ENCODE measurements at regions not wholly inside any gene's neighbourhood (a gene's known extent, or its start where the extent isn't known, plus 50 kb on each side); places are given as distances from the start of the nearest gene placed in this dataset.
A peak's percentile ranks its signal among the peaks of the same experiment; 100 is the strongest.
"Not testable (repeated sequence)": the region's sequence is repeated elsewhere in the genome, so short reads cannot be mapped to it uniquely, and the experiment has no call there.

DNA sequence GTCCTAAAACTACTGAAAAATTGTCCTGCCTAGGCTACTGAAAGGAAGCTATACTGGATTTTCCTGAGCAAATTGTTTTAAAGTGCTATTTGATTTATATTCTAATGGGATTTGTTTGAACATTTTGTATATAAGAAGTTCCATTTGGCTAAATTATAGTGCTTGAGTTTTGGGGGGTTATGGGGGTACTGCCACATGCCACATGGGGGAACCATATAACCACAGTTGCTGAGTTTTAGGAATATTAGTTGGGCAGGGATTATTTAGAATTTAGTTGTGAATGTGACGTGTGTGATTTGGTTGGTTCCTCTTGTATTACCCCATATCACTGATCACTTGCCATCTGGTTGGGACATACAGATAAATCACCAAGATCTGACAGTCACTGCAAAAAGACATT is 224.5 kb upstream of the TAPT1 start:
- peak; percentile 7 for DNase-seq (ENCODE audit: low read depth)

DNA sequence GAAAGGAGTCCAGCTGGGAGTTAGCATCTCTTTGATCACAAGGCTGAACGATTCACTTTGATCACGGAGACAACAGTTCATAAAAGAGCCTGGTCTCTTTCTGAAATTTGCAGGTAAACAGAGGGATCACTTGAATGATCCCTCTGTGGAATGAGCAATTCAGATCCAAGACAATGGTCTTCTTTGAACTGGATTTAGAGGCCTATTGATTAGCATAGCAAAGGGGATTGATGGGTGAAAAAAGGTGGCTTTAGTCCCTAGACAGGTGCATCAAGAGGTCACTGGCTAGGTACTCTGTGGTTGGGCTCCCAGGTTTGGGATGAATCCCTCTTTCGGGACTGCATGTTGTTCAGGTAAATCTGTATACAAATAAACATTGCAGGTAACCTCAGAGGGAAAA is 223.8 kb upstream of the TAPT1 start:
- no peak for DNase-seq (ENCODE audit: low read depth)

DNA sequence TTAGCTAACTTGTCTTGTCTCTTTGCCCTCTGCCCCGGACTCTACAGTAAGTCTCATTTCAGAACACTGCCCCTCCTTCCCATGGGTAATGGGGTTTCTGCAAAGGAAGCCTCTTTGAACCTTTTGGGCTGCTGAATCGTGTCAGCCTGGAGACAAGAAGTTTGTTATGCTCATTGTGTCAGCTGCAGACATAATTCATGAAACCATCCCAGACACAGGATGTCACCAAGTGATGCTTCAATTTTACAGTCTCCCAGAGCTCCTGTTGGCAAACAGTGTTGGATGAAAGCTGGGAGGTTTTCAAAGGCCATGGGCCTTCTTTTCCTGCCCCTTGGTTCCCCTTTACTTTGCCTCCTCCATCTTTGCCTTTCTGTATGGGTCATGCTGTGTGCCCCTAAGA is 223.1 kb upstream of the TAPT1 start:
- no peak for DNase-seq (ENCODE audit: low read depth)

GRCh38 chr4:16448241-16448840 is 222.1 kb upstream of the TAPT1 start:
- no peak for DNase-seq (ENCODE audit: low read depth)

- DNase-seq (ENCODE audit: low read depth): peak; percentile 50
Measured at GRCh38 chr4:16443504-16444088, 217.3 kb upstream of the TAPT1 start.

DNA sequence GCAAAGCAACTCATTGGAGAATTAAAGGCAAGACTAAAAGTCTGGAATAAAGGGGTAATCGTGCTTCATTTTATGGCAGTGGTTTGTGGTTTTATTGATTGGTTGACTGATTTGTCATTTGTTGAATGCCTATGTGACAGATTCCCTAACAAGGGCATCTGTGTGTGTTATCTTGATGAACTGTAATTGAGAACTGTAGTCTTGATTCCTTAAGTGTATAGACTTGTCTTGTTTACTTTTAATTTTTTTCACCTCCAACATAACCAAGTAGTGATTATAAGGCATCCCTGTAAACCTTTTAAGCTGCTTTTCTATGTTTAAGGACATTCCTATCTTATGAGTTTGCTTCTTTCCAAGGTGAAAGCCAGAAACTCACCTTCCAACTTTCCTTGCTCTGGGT is 216.0 kb upstream of the TAPT1 start:
- DNase-seq (ENCODE audit: low read depth): no peak

DNA sequence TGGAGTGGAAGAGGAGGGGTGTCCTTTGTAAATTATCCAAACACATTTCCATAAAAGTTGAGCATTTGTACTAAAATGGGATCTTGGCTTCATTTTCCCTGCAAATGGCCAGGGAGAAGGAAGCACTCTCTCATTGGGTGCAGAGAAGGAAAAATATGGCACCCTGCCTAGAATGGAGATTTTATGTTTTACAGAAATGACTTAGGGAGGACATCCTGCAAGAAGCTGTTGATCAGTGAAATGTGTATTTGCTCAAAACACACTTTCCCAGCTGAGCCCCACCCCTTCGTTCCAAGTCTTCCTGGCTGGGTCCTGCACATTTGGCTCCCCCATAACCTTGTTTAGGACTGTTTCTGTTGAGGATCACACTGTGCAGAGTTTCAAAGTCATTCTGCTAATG is 213.5 kb upstream of the TAPT1 start:
- DNase-seq (ENCODE audit: low read depth): no peak

- DNase-seq (ENCODE audit: low read depth): peak; percentile 9
Measured at GRCh38 chr4:16438986-16439385, 212.7 kb upstream of the TAPT1 start.

DNA sequence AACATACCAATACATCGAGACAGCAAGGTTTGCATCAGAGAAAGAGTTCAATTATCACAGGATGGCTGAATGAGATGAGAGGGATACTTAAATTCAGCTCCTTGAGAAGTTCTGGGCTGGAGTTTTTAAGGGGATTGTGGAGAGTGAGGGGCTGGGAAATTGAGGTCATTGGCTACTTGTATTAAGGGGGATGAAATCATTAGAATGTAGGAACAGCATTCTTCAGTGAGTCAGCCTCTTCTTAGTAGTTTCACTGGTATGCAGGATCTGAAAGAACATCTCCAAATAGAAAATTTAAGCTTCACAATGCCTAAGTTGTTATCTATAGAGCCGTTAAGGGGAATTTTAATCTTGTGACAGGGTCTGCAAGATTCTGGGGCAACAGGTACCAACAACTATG is 211.6 kb upstream of the TAPT1 start:
- peak; percentile 43 for DNase-seq (ENCODE audit: low read depth)

DNA sequence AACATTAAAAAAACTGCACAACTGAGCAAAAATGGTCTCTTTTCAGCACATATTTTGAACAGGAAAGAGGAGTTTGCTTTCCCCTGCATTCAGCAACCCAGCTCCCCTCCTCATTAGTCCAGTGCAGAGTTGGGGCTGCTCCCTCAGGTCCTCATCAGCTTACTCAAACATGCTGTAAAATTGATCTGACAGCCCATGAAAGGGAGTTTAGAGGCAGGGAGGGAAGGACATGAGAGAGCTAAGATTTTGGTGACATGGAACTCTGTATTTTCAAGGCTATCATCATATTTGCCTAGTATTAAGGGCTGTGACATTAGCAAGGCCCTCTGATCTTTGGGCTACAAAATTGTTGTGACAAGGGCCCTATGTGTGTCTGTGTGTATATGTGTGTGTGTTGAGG is 205.6 kb upstream of the TAPT1 start:
- no peak for DNase-seq (ENCODE audit: low read depth)

DNA sequence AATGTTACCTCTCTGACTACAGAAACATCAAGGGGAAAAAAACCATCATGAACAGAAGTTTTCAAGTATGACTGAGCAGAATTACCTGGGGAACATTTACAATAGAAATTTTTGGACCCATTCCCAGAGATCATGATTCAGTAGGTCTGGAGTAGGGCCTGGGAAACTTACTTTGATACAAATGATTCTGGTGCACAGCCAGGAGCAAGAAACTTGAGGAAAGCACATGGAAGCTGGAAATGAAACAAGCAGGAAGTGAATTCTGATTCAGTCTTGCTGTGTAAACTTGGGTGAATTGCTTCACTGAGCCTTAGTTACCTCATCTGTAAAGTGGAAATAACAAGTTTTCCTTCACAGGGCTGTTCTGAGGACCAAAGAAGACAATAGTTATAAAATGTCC is 192.5 kb upstream of the TAPT1 start:
- peak; percentile 43 for DNase-seq (ENCODE audit: low read depth)

- DNase-seq (ENCODE audit: low read depth): no peak
Measured at GRCh38 chr4:16417198-16417597, 190.9 kb upstream of the TAPT1 start.

DNA sequence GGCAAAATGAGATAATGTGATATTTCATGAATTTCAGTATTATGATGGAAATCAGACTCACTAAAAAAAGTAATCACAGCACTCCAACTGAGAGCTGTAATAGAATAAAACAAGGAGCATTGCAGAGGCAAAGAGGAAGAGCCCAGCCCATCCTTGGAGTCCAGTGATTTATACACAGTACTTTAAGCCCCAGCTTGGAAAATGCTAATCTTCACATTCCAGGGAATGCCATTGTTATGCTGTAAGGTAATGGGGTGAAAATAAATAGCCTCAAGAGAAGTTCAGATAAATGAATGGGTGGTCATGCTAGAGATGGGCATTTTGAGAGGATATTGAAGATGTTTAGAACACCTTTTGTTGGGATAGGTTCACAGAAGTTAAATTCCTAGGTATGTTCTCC is 190.3 kb upstream of the TAPT1 start:
- no peak for DNase-seq (ENCODE audit: low read depth)

DNA sequence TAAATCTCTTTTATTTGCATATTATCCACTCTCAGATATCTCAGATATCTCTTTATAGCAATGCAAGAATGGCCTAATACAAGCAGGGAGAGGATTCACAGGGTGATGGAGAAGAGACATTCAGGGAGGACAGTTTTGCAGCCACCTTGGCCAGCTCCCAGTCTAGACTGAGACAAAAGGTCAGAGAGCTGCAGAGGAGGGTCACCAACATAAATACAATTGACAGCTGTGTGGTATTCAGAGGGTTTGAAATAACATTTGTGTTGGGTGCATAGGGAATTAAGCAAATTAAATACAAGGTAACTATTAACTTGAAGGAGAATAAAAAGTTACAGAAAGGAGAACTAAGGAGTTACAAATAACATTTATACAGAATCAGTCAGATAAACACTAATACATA is 189.5 kb upstream of the TAPT1 start:
- DNase-seq (ENCODE audit: low read depth): no peak

DNA sequence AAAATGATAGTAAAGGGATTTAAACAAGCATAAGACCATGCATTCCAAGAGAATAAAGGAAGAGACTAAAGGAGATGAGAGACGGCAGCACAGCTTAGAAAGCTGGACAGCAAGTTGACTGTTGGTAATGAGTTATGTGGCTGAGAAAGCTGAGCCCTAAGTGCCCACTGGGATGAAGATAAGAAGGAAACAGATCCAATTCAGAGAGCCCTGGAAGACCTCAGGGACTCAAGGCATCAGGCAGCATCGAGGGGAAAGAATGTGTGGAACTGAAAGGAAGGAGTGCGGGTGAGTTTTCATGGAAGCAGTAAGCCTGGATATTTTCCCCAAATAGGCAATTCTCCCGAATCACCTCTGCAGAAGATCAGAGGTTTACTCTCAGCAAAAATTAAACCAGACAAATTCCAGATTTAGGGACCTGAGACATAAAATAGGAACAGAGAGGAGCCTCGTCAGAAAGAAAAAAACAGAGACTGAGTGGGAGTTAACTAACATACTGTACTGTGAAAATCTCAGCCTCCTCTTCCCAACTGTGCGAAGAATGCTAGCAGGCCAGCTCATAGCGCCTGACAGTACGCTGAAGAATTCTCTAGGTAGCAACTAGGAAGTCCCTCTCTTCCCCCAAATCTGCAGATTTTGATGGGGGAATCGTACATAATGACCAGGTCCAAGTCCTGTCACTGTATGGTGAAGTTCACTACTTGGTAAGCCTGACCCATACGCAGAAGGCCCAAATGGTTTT is 187.7 kb upstream of the TAPT1 start:
- DNase-seq (ENCODE audit: low read depth): no peak

GRCh38 chr4:16411501-16412085 is 185.3 kb upstream of the TAPT1 start:
- DNase-seq (ENCODE audit: low read depth): no peak

GRCh38 chr4:16393216-16393615 is 166.9 kb upstream of the TAPT1 start:
- DNase-seq (ENCODE audit: low read depth): not testable (repeated sequence)

DNA sequence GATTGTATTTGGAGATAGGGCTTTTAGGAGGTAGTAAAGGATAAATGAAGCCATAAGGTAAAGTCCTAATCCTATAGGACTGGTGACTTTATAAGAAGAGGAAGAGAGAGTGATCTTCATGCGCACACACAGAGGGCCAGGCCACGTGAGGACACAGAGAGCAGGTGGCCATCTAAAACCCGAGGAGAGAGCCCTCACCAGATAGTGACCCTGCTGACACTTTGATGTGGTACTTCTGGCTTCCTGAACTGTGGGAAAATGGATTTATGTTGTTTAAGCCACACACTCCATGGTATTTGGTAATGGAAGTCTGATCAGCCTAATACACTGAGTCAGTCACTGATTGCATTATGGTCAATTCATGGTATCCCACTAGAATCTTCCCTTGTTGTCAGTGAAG is 164.9 kb upstream of the TAPT1 start:
- DNase-seq (ENCODE audit: low read depth): no peak

DNA sequence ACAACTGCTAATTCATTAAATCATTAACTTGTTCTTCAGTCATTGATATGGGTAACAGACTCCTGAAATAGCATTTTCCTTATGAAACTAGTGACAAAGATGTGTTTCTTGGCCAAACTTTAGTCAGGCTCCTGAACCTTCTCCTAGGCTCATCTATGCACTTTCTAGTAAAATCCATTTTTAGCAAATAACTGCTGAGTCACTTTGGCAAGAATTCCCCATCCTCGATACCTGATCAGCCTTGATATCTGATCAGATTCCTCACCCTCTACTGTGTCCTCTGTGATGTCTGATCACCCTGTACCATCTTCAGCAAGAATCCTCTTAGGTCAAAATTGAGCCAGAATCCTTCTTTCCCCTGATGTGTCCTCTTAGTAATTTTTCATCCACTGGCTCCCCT is 161.2 kb upstream of the TAPT1 start:
- DNase-seq (ENCODE audit: low read depth): no peak

DNA sequence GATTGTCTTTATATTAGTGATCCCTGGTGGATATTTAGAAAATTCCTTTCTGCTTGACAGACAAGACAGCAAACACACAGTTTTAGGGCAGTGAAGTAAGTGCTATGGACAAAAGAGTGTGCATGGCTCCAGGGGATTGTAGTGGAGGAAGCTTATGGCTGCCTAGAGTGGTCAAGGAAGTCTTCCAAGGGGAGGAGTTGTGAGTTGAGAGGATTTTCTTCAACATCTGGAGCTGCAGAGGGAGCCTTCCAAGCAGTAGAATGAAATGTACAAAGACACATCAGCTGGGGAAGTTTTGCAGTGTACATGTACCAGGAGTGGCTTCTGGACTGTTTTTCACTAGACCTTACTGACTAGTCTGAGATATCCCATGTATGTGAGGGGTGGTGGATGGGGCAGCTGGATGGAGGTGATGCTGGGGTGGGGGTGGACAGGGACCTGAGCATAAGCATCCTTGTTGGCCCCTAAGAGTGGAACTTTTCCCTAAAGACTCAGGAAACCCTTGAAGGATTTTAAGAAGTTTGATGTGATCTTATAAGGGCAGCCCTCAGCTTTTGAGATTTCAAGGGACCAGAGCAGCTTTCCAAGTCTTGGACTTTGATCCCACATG is 160.5 kb upstream of the TAPT1 start:
- DNase-seq (ENCODE audit: low read depth): no peak

GRCh38 chr4:16384576-16384975 is 158.3 kb upstream of the TAPT1 start:
- no peak for DNase-seq (ENCODE audit: low read depth)

DNA sequence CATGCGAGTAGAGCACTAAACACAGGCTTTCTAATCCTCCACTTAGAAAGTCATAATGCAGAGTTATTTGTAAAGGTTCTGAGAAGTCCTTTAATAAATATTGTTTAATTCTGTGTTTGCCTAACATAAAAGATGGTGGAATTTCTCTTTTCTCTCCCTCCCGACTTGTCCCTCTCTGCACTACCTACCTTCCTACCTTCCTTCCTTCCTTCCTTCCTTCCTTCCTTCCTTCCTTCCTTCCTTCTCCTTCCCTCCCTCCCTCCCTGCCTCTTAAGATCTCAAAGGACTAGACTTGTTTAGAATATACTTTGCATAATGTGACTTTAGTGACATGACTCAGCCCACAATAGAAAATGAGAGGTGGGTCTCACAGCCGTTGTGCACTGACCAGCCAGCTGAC is 156.3 kb upstream of the TAPT1 start:
- no peak for DNase-seq (ENCODE audit: low read depth)

DNA sequence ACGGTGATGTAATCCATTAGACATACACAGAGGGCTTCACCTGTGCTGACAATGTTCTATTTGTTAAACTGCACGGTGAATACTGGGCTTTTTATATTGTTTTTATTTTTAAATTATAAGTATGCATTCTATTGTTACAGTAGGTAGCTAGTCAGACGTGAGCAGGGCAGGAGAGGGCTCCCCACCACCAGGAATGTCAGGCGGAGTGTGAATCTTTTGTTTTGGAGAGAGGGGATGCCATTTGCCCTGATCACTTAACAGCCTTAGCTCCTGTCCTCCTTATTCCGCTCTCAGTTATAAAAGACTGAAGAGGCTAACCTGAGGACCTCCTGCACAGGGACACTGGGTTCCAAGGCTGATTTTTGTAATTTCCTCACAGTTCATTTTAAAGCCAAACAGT is 151.6 kb upstream of the TAPT1 start:
- DNase-seq (ENCODE audit: low read depth): no peak
